Kidney epithelial cell (primary cell): ENCODE measurements at regions not wholly inside any gene's neighbourhood (a gene's known extent, or its start where the extent isn't known, plus 50 kb on each side); places are given as distances from the start of the nearest gene placed in this dataset.

Experiments
- DNase-seq: peaks from one replicate; pipeline ENCODE4 v3.0.0-alpha.2; 2010; ENCODE audit warnings: low read depth
- H3K27me3 ChIP-seq: 2 replicates; pipeline ENCODE4 v1.6.0; 2011; ENCODE audit warnings: low read length; ENCODE audit not compliant: control insufficient read depth, insufficient read depth
- H3K36me3 ChIP-seq: 2 replicates; pipeline ENCODE4 v1.5.1; 2011; ENCODE audit warnings: low read length; ENCODE audit not compliant: control insufficient read depth, insufficient read depth
- H3K4me3 ChIP-seq: 2 replicates; pipeline ENCODE4 v1.5.1; 2011; ENCODE audit warnings: low read depth, mild to moderate bottlenecking, control low read depth, low read length
- CTCF ChIP-seq: IDR thresholded peaks from 2 replicates; pipeline ENCODE4 v1.5.1; 2011; ENCODE audit warnings: mild to moderate bottlenecking, moderate library complexity, low read length, control low read depth, inconsistent platforms; ENCODE audit not compliant: insufficient read depth, poor library complexity, severe bottlenecking

GRCh38 chr4:41475402-41475801 is 62.6 kb upstream of the LIMCH1 start:
- DNase-seq: peak; percentile 19

GRCh38 chr4:41476310-41476885 is 61.6 kb upstream of the LIMCH1 start:
- H3K4me3 ChIP-seq: no peak overlapping the region
- DNase-seq: no peak
- no peak for TF ChIP-seq CTCF
- H3K27me3 ChIP-seq: no peaks in the 10 kb centered on the region
- no peaks in the 10 kb centered on the region for H3K36me3 ChIP-seq

More at GRCh38 chr4:41475402-41475801, 62.6 kb upstream of the LIMCH1 start:
- Histone ChIP-seq H3K36me3 (no peaks in the 10 kb centered on the region), H3K27me3 (no peaks in the 10 kb centered on the region), H3K4me3 (no peak overlapping the region)
- TF ChIP-seq CTCF: no peak

GRCh38 chr4:41477181-41477905 is 60.6 kb upstream of the LIMCH1 start:
- DNase-seq: no peak
- Histone ChIP-seq H3K4me3 (no peak overlapping the region), H3K27me3 (no peaks in the 10 kb centered on the region), H3K36me3 (no peaks in the 10 kb centered on the region)
- TF ChIP-seq CTCF: no peak

- TF ChIP-seq CTCF: no peak
- Histone ChIP-seq H3K4me3 (no peak overlapping the region), H3K36me3 (no peaks in the 10 kb centered on the region), H3K27me3 (no peaks in the 10 kb centered on the region)
- no peak for DNase-seq
These were observed 59.4 kb upstream of the LIMCH1 start for GRCh38 chr4:41478518-41478917.

- no peak overlapping the region for H3K4me3 ChIP-seq
- H3K36me3 ChIP-seq: no peaks in the 10 kb centered on the region
- TF ChIP-seq CTCF: no peak
- H3K27me3 ChIP-seq: no peaks in the 10 kb centered on the region
- no peak for DNase-seq
These were observed 57.1 kb upstream of the LIMCH1 start for GRCh38 chr4:41480896-41481311.

GRCh38 chr4:41483771-41484170 is 54.2 kb upstream of the LIMCH1 start:
- no peak for TF ChIP-seq CTCF
- Histone ChIP-seq H3K36me3 (no peaks in the 10 kb centered on the region), H3K4me3 (no peak overlapping the region), H3K27me3 (no peaks in the 10 kb centered on the region)
- no peak for DNase-seq
